ENCODE measurements at regions not wholly inside any gene's neighbourhood (a gene's known extent, or its start where the extent isn't known, plus 50 kb on each side); places are given as distances from the start of the nearest gene placed in this dataset.

DNA sequence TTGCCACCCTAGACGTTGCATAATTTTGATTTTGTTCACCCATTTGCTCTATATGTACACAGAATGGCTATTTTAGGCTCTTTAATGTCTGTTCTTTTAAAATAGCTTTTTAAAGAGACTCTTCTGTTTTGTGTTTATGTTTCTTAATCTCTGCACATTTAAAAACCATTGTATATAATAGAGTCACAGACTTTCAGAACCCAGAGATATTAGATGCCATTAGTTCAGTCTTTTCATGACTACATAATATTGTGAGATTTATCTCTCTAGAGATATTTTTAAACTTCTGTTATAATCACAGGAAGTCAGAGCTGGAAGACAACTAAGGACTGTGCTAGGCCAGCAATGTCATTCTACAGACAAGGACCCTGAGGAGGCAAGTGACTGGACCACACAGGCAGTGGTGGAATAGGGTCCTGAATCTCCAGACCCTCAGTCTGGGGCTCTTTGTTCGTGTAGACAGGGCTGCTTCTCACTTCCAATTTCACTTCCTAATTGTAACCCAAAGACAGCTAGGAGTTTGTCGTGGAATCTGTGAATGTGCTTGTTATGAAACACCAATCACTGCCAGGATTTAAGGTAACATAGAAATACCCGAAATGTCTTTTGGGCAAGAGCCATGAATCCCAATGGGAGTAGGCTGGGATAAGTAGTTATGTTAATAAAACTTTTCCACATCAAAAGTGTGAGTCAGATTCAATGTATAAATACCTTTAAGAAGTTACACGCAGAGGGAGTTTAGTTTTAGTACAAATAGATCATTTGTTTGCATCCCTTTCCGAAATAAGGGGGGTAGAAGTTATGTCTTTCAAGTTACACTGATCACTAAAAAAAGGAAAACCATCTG lies 165.2 kb upstream of the ROPN1 start:
- no peak for TF ChIP-seq TAF7 (optimal IDR thresholded peaks at IDR 0.05; ENCODE audit: borderline replicate concordance, low read depth, low read length)
- TF ChIP-seq RXRA (IDR thresholded peaks at IDR 0.05; ENCODE audit: insufficient read depth, low read depth, low read length): no peak
- TF ChIP-seq RFX5 (IDR thresholded peaks at IDR 0.05; ENCODE audit: borderline replicate concordance, low read depth, low read length): no peak
- TF ChIP-seq MAX (IDR thresholded peaks at IDR 0.05): no peak
- TF ChIP-seq RNF2 (IDR thresholded peaks at IDR 0.05; ENCODE audit: borderline replicate concordance, low read depth, low read length, missing control alignments, poor library complexity, severe bottlenecking): no peak
- TF ChIP-seq GABPA (IDR thresholded peaks at IDR 0.05; ENCODE audit: borderline replicate concordance, insufficient read depth, low read length): no peak
- TF ChIP-seq SAP30 (IDR thresholded peaks at IDR 0.05; ENCODE audit: insufficient read depth, insufficient replicate concordance, low read length): no peak
- TF ChIP-seq SP2 (IDR thresholded peaks at IDR 0.05; ENCODE audit: low read length): no peak
- H3K79me1 ChIP-seq (ENCODE audit: low read depth, low read length): no peaks in the 10 kb centered on the region
- H3K23ac ChIP-seq (ENCODE audit: insufficient read length): no peak overlapping the region
- H4K8ac ChIP-seq (ENCODE audit: extremely low read depth, insufficient read depth, low read length): no peak overlapping the region
- H3K23me2 ChIP-seq (ENCODE audit: low read depth, low read length): no peaks in the 10 kb centered on the region; the same call in 1 of the 2 replicates
- H2BK120ac ChIP-seq (replicated peaks; ENCODE audit: low read depth, low read length): peak overlapping the region; percentile 13
- WGBS, 2 experiments (ENCODE audit: extremely low coverage in 1 of 2, insufficient coverage in 1 of 2, insufficient read length in 1 of 2, insufficient replicate concordance in 2 of 2, low coverage in 1 of 2, low lambda C conversion rate in 2 of 2, missing lambda C conversion rate in 1 of 2): 84% methylated on average over 6 of the region's 6 CpGs; no CpG with 5 or more reads in 1 of the 2 experiments
- no peak overlapping the region for H2BK15ac ChIP-seq (ENCODE audit: low read length)
- no peak overlapping the region for H4K5ac ChIP-seq (ENCODE audit: insufficient read length, low read depth, low read length)
- CTCF ChIA-PET (ENCODE audit: partially characterized antibody): interaction anchor here (1.2 to 1.6 kb wide), 2 partner anchors 22 to 140 kb away, joined by 3 to 4 read pairs; no protein-coding TSS in a partner anchor
- no peaks in the 10 kb centered on the region for H4K20me1 ChIP-seq (replicated peaks in 1 of 2; ENCODE audit: control insufficient read depth in 1 of 2, insufficient read depth in 2 of 2, low read length in 2 of 2)
- H3K18ac ChIP-seq (ENCODE audit: extremely low read depth, low read length): peak overlapping the region; percentile 89; the same call in 1 of the 2 replicates
- peak overlapping the region; percentile 54 for H4K91ac ChIP-seq (replicated peaks; ENCODE audit: insufficient read length, low read length)
- no peaks in the 10 kb centered on the region for H3K79me2 ChIP-seq (ENCODE audit: control insufficient read depth in 1 of 2, insufficient read depth in 2 of 2, low read length in 2 of 2)
- no peak overlapping the region for H3K56ac ChIP-seq (replicated peaks; ENCODE audit: insufficient read length, low read depth, low read length)
- peak overlapping the region; percentile 51 to 55; a peak in 2 of 4 replicates for H3K4me2 ChIP-seq (ENCODE audit: insufficient read depth in 1 of 2, low read depth in 2 of 2, low read length in 2 of 2)
- FAIRE-seq: no peak
- DNase-seq (ENCODE audit: low read depth in 1 of 2, low spot score in 2 of 2): no peak
- H3K9me3 ChIP-seq (ENCODE audit: insufficient read depth in 2 of 2, low read depth in 1 of 2, low read length in 1 of 2): no peaks in the 10 kb centered on the region
- POLR2A ChIA-PET (ENCODE audit: partially characterized antibody): interaction anchor here (0.6 to 2.2 kb wide), 4 partner anchors 8 to 1774 kb away, joined by 3 to 7 read pairs (median 4); no protein-coding TSS in a partner anchor
- no peaks in the 10 kb centered on the region for H3K36me3 ChIP-seq (ENCODE audit: control insufficient read depth in 2 of 4, insufficient read depth in 4 of 4, low read length in 3 of 4)
- 0 out of 2 replicates have a peak overlapping the region, but pooled peaks have one; percentile 31 for H2AK5ac ChIP-seq (ENCODE audit: low read depth, low read length)
- no peak overlapping the region for H2AFZ ChIP-seq (ENCODE audit: low read length)
- H3K27ac ChIP-seq (ENCODE audit: low read depth, low read length): 0 out of 2 replicates have a peak overlapping the region, but pooled peaks have one; percentile 82
- H2BK20ac ChIP-seq (ENCODE audit: low read length): peak overlapping the region; percentile 96
- no peak overlapping the region for H3K4me3 ChIP-seq (ENCODE audit: extremely low read depth in 1 of 4, insufficient read depth in 2 of 4, low read depth in 3 of 4, low read length in 4 of 4)
- peaks cover 10 to 21% (median 16%) of the 10 kb centered on the region in 4 experiments for H3K4me1 ChIP-seq (replicated peaks in 1 of 4; ENCODE audit: control insufficient read depth in 3 of 4, insufficient read depth in 4 of 4, low read length in 3 of 4)
- H3K9ac ChIP-seq (replicated peaks in 1 of 4; ENCODE audit: extremely low read depth in 1 of 4, low read depth in 3 of 4, low read length in 3 of 4): no peak overlapping the region
- H2BK12ac ChIP-seq (ENCODE audit: low read depth, low read length): peak overlapping the region; percentile 93
- no peak overlapping the region for H3K14ac ChIP-seq (ENCODE audit: insufficient read length)
- H3K27me3 ChIP-seq (replicated peaks in 1 of 4; ENCODE audit: control insufficient read depth in 3 of 4, extremely low read depth in 1 of 4, insufficient read depth in 3 of 4, low read length in 3 of 4): no peaks in the 10 kb centered on the region
- H2BK5ac ChIP-seq (ENCODE audit: low read depth, low read length): peak overlapping the region; percentile 86
- H3K4ac ChIP-seq (replicated peaks; ENCODE audit: insufficient read length, low read depth, low read length): no peak overlapping the region
